GM21515 (cell line): ENCODE measurements at regions not wholly inside any gene's neighbourhood (a gene's known extent, or its start where the extent isn't known, plus 50 kb on each side); places are given as distances from the start of the nearest gene placed in this dataset.

Source experiments
- ATAC-seq: cut with Tn5 transposase; IDR thresholded peaks from one replicate; pipeline ENCODE4 v1.9.1; 2021; ENCODE audit not compliant: unreplicated experiment

- no peak for ATAC-seq
Measured at GRCh38 chr3:164186095-164186494, 892.2 kb downstream of the SI start.

GRCh38 chr3:164179110-164179774, 899.1 kb downstream of the SI start:
- ATAC-seq = no peak

GRCh38 chr3:164174059-164174458, 904.2 kb downstream of the SI start:
- ATAC-seq = no peak

- no peak for ATAC-seq
Measured at GRCh38 chr3:164155400-164155799, 922.9 kb downstream of the SI start.

GRCh38 chr3:164144824-164145223, 933.5 kb downstream of the SI start:
- ATAC-seq = no peak

GRCh38 chr3:164132878-164133277, 945.4 kb downstream of the SI start:
- no peak for ATAC-seq

GRCh38 chr3:164113371-164114332, 964.6 kb downstream of the SI start:
- no peak for ATAC-seq

GRCh38 chr3:164096352-164096751, 981.9 kb downstream of the SI start:
- ATAC-seq = no peak

- ATAC-seq = no peak
Measured at GRCh38 chr3:164095949-164096348, 982.3 kb downstream of the SI start.

- ATAC-seq = no peak
Measured at GRCh38 chr3:164095279-164095678, 983.0 kb downstream of the SI start.

GRCh38 chr3:164094546-164094945, 983.8 kb downstream of the SI start:
- ATAC-seq = no peak

- ATAC-seq = no peak
Measured at GRCh38 chr3:164080208-164080607, 998.1 kb downstream of the SI start.

GRCh38 chr3:164064298-164064697, 1014.0 kb downstream of the SI start:
- ATAC-seq = no peak

- no peak for ATAC-seq
Measured at GRCh38 chr3:164060923-164061322, 1017.4 kb downstream of the SI start.

- ATAC-seq = no peak
Measured at GRCh38 chr3:164049847-164050246, 1028.4 kb downstream of the SI start.

GRCh38 chr3:164048451-164048850, 1029.8 kb downstream of the SI start:
- no peak for ATAC-seq

GRCh38 chr3:164040991-164041390, 1037.3 kb downstream of the SI start:
- no peak for ATAC-seq

GRCh38 chr3:164030194-164030593, 1048.1 kb downstream of the SI start:
- ATAC-seq = no peak

GRCh38 chr3:164024786-164025185, 1053.5 kb downstream of the SI start:
- no peak for ATAC-seq

- no peak for ATAC-seq
Measured at GRCh38 chr3:164023480-164023879, 1054.8 kb downstream of the SI start.

GRCh38 chr3:164018500-164018899, 1059.8 kb downstream of the SI start:
- ATAC-seq = no peak

GRCh38 chr3:164007765-164008164, 1070.5 kb downstream of the SI start:
- ATAC-seq = no peak
